ENCODE measurements at regions not wholly inside any gene's neighbourhood (a gene's known extent, or its start where the extent isn't known, plus 50 kb on each side); places are given as distances from the start of the nearest gene placed in this dataset.

DNA sequence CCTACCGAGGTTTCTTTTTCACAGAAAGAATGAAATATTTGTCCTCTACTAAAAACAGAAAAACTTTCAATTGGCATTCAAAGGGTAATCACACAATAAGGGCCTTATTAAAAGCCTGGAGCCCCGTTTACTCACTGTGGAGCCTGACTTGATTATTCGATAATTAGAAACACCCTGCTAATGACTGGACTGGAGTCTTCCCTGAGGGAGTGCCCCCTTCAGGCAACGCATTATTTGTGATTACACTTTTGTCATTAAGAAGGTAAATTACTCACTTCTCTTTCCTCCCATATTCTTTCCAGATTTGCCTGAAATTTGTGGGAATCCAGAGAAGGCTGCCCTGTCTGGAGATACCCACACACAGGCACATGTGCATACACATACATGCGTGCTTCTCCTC lies 444.2 kb upstream of the NPVF start:
- TF ChIP-seq POLR2A (IDR thresholded peaks at IDR 0.05), result no peak
- TF ChIP-seq, protein P1, sequence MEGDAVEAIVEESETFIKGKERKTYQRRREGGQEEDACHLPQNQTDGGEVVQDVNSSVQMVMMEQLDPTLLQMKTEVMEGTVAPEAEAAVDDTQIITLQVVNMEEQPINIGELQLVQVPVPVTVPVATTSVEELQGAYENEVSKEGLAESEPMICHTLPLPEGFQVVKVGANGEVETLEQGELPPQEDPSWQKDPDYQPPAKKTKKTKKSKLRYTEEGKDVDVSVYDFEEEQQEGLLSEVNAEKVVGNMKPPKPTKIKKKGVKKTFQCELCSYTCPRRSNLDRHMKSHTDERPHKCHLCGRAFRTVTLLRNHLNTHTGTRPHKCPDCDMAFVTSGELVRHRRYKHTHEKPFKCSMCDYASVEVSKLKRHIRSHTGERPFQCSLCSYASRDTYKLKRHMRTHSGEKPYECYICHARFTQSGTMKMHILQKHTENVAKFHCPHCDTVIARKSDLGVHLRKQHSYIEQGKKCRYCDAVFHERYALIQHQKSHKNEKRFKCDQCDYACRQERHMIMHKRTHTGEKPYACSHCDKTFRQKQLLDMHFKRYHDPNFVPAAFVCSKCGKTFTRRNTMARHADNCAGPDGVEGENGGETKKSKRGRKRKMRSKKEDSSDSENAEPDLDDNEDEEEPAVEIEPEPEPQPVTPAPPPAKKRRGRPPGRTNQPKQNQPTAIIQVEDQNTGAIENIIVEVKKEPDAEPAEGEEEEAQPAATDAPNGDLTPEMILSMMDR (IDR thresholded peaks at IDR 0.05 in 4 of 5, conservative IDR thresholded peaks at IDR 0.05 in 1 of 5), result no peak

Measured in gastrocnemius medialis (tissue), 4 donors.